ENCODE measurements at regions not wholly inside any gene's neighbourhood (a gene's known extent, or its start where the extent isn't known, plus 50 kb on each side); places are given as distances from the start of the nearest gene placed in this dataset.

DNA sequence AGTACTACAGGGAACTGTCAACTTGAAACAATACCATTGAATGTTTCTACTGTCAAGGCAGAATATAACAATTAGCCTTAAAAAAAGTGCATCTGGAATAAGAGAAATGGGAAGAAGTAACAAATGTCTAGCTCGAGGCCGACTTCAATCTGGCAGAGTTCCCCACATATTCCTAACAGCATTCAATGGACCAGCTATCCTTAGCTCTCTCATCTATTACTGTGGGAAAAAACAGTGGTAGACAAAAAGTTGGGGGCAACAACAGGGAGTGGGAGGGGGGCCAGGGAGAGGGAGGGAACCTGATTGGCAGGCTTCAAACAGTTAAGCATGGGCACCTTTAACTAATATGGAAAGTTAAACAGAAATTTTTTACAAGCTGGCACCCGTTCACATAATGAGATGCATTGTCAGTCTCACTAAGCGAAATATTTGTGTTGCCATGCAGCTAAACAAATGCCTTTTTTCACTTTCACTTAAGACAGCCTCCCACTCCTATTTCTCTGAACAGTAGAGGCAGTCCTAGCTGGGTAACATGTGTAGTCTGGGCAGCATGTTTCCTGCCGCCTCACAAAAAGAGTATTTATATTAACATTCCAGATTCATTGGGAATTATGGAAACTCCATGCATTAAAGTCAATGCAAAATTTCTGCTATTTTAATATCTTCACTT lies 62.2 kb upstream of the SOX6 start:
- no peaks in the 10 kb centered on the region for H3K27me3 Mint-ChIP-seq
- CTCF ChIA-PET: no interaction called here
- Histone ChIP-seq H3K36me3 (replicated peaks in 1 of 2; ENCODE audit: control extremely low read depth in 1 of 2, control insufficient read depth in 1 of 2, extremely low read depth in 1 of 2, insufficient read depth in 2 of 2, low read length in 1 of 2) (no peaks in the 10 kb centered on the region), H3K79me2 (ENCODE audit: control insufficient read depth, insufficient read depth, low read length) (no peaks in the 10 kb centered on the region), H2AFZ (ENCODE audit: insufficient read depth, low read depth, low read length, poor library complexity, severe bottlenecking) (no peak overlapping the region), H3K27me3 (replicated peaks in 1 of 4; ENCODE audit: control extremely low read depth in 1 of 4, control insufficient read depth in 3 of 4, insufficient read depth in 4 of 4, low read length in 3 of 4) (no peaks in the 10 kb centered on the region), H3K27ac (ENCODE audit: low read length in 2 of 2) (no peak overlapping the region), H3K4me2 (replicated peaks; ENCODE audit: low read depth, low read length, poor library complexity, severe bottlenecking) (no peak overlapping the region), H3K9ac (ENCODE audit: low read length) (no peak overlapping the region), H3K4me3 (ENCODE audit: control extremely low read depth in 1 of 5, extremely low read depth in 1 of 5, insufficient read depth in 1 of 5, low read depth in 2 of 5, low read length in 4 of 5) (no peak overlapping the region), H3K4me1 (ENCODE audit: control insufficient read depth in 2 of 2, insufficient read depth in 2 of 2, low read length in 2 of 2) (no peaks in the 10 kb centered on the region), H3K9me3 (ENCODE audit: control extremely low read depth in 1 of 3, control insufficient read depth in 2 of 3, insufficient read depth in 1 of 3, low read length in 2 of 3) (no peaks in the 10 kb centered on the region), H4K20me1 (ENCODE audit: control insufficient read depth, insufficient read depth, low read length, poor library complexity, severe bottlenecking) (no peaks in the 10 kb centered on the region)
- H3K4me1 Mint-ChIP-seq: no peaks in the 10 kb centered on the region
- DNase-seq (no peak), ATAC-seq (ENCODE audit: low read depth) (no peak)
- H3K9me3 Mint-ChIP-seq (ENCODE audit: insufficient read depth): no peaks in the 10 kb centered on the region
- 70% methylated on average over 2 of the region's 5 CpGs for WGBS (ENCODE audit: insufficient coverage)
- H3K4me3 Mint-ChIP-seq: no peak overlapping the region
- intact Hi-C loops (cut with micrococcal nuclease): no loop called here
- POLR2A ChIA-PET: no interaction called here
- no peak overlapping the region for H3K27ac Mint-ChIP-seq
- TF ChIP-seq EZH2 (IDR thresholded peaks at IDR 0.05; ENCODE audit: borderline replicate concordance, insufficient read depth, low read depth, low read length, poor library complexity, severe bottlenecking) (no peak), CTCF (IDR thresholded peaks at IDR 0.05) (no peak)

- Histone ChIP-seq H4K20me1 (ENCODE audit: control insufficient read depth, insufficient read depth, low read length, poor library complexity, severe bottlenecking) (no peaks in the 10 kb centered on the region), H2AFZ (ENCODE audit: insufficient read depth, low read depth, low read length, poor library complexity, severe bottlenecking) (no peak overlapping the region), H3K79me2 (ENCODE audit: control insufficient read depth, insufficient read depth, low read length) (no peaks in the 10 kb centered on the region), H3K36me3 (replicated peaks in 1 of 2; ENCODE audit: control extremely low read depth in 1 of 2, control insufficient read depth in 1 of 2, extremely low read depth in 1 of 2, insufficient read depth in 2 of 2, low read length in 1 of 2) (no peaks in the 10 kb centered on the region), H3K4me2 (replicated peaks; ENCODE audit: low read depth, low read length, poor library complexity, severe bottlenecking) (no peak overlapping the region), H3K9me3 (ENCODE audit: control extremely low read depth in 1 of 3, control insufficient read depth in 2 of 3, insufficient read depth in 1 of 3, low read length in 2 of 3) (no peaks in the 10 kb centered on the region), H3K27me3 (replicated peaks in 1 of 4; ENCODE audit: control extremely low read depth in 1 of 4, control insufficient read depth in 3 of 4, insufficient read depth in 4 of 4, low read length in 3 of 4) (no peaks in the 10 kb centered on the region), H3K27ac (ENCODE audit: low read length in 2 of 2) (no peak overlapping the region), H3K4me1 (ENCODE audit: control insufficient read depth in 2 of 2, insufficient read depth in 2 of 2, low read length in 2 of 2) (no peaks in the 10 kb centered on the region), H3K9ac (ENCODE audit: low read length) (no peak overlapping the region), H3K4me3 (ENCODE audit: control extremely low read depth in 1 of 5, extremely low read depth in 1 of 5, insufficient read depth in 1 of 5, low read depth in 2 of 5, low read length in 4 of 5) (no peak overlapping the region)
- intact Hi-C loops (cut with micrococcal nuclease): no loop called here
- POLR2A ChIA-PET: no interaction called here
- CTCF ChIA-PET: no interaction called here
- no peak for TF ChIP-seq CTCF (IDR thresholded peaks at IDR 0.05)
- TF ChIP-seq EZH2 (IDR thresholded peaks at IDR 0.05; ENCODE audit: borderline replicate concordance, insufficient read depth, low read depth, low read length, poor library complexity, severe bottlenecking): no peak
- no CpG with 5 or more reads among the region's 1 CpG for WGBS (ENCODE audit: insufficient coverage)
- no peak for ATAC-seq (ENCODE audit: low read depth)
- Mint-ChIP-seq H3K4me3 (no peak overlapping the region), H3K27ac (no peak overlapping the region), H3K9me3 (ENCODE audit: insufficient read depth) (no peaks in the 10 kb centered on the region), H3K4me1 (no peaks in the 10 kb centered on the region), H3K27me3 (no peaks in the 10 kb centered on the region)
- DNase-seq: no peak
Measured at GRCh38 chr11:16412525-16413172, 56.3 kb upstream of the SOX6 start.
